Keratinocyte (primary cell): ENCODE measurements at regions not wholly inside any gene's neighbourhood (a gene's known extent, or its start where the extent isn't known, plus 50 kb on each side); places are given as distances from the start of the nearest gene placed in this dataset.

Experiments
- DNase-seq: peaks from one replicate; pipeline ENCODE4 v3.0.0-alpha.2; 2011; ENCODE audit warnings: low read depth, missing footprints, low spot score
- FAIRE-seq: peaks from 2 replicates; lab custom pipeline; 2011; peaks lifted over from hg19 to GRCh38; lab: Jason Lieb, UNC
- H2AFZ ChIP-seq: 2 replicates; pipeline ENCODE4 v1.6.0; 2012; ENCODE audit warnings: low read length, control low read depth, inconsistent platforms; ENCODE audit not compliant: control insufficient read depth
- H3K27ac ChIP-seq: 2 replicates; pipeline ENCODE4 v1.5.1; 2011; ENCODE audit warnings: low read length; ENCODE audit not compliant: control insufficient read depth, insufficient read depth
- H3K27me3 ChIP-seq: 3 replicates; pipeline ENCODE4 v1.6.0; 2011; ENCODE audit warnings: low read length; ENCODE audit not compliant: control insufficient read depth, insufficient read depth; ENCODE audit errors: extremely low read depth
- H3K36me3 ChIP-seq, 2 experiments: 2 replicates in 1 of 2; 3 replicates in 1 of 2; pipeline ENCODE4 v1.5.1; 2011; ENCODE audit warnings: low read length in 2 of 2, mild to moderate bottlenecking in 1 of 2; ENCODE audit not compliant: control insufficient read depth in 2 of 2, insufficient read depth in 2 of 2; ENCODE audit errors: extremely low read depth in 1 of 2
- H3K4me1 ChIP-seq: 3 replicates; pipeline ENCODE4 v1.5.1; 2011; ENCODE audit warnings: low read length; ENCODE audit not compliant: control insufficient read depth, insufficient read depth; ENCODE audit errors: extremely low read depth
- H3K4me2 ChIP-seq: 3 replicates; pipeline ENCODE4 v1.6.0; 2011; ENCODE audit warnings: low read depth, low read length; ENCODE audit not compliant: control insufficient read depth, insufficient read depth; ENCODE audit errors: extremely low read depth
- H3K4me3 ChIP-seq, 3 experiments: fragments of 200-600 bp in 1 of 3; sonication (generic) in 1 of 3; 2 replicates in 2 of 3; 3 replicates in 1 of 3; pipeline ENCODE4 v1.5.1; 2011 to 2016; ENCODE audit warnings: low read length in 3 of 3, mild to moderate bottlenecking in 3 of 3, control low read depth in 2 of 3, inconsistent platforms in 1 of 3, low read depth in 1 of 3, mixed read lengths in 1 of 3, mixed run types in 1 of 3, moderate library complexity in 1 of 3; ENCODE audit not compliant: control insufficient read depth in 2 of 3, insufficient read depth in 2 of 3; ENCODE audit errors: extremely low read depth in 1 of 3
- H3K79me2 ChIP-seq: 2 replicates; pipeline ENCODE4 v1.6.0; 2012; ENCODE audit warnings: low read length; ENCODE audit not compliant: control insufficient read depth, insufficient read depth
- H3K9ac ChIP-seq: 3 replicates; pipeline ENCODE4 v1.6.0; 2011; ENCODE audit warnings: low read length; ENCODE audit not compliant: control insufficient read depth, insufficient read depth; ENCODE audit errors: extremely low read depth
- H3K9me1 ChIP-seq: 3 replicates; pipeline ENCODE4 v1.6.0; 2011; ENCODE audit warnings: low read length; ENCODE audit not compliant: control insufficient read depth, insufficient read depth; ENCODE audit errors: extremely low read depth
- H3K9me3 ChIP-seq: 2 replicates; pipeline ENCODE4 v1.5.1; 2012; ENCODE audit warnings: low read depth, low read length; ENCODE audit not compliant: control insufficient read depth
- H4K20me1 ChIP-seq: 3 replicates; pipeline ENCODE4 v1.6.0; 2011; ENCODE audit warnings: low read length; ENCODE audit not compliant: control insufficient read depth, insufficient read depth; ENCODE audit errors: extremely low read depth
- CTCF ChIP-seq, 3 experiments: IDR thresholded peaks in 1 of 3; conservative IDR thresholded peaks in 1 of 3; optimal IDR thresholded peaks in 1 of 3; 2 replicates in 2 of 3; 3 replicates in 1 of 3; pipeline versions ENCODE3 to v1.5.1; 2011; ENCODE audit warnings: low read length in 3 of 3, mild to moderate bottlenecking in 3 of 3, moderate library complexity in 2 of 3, control low read depth in 1 of 3, inconsistent platforms in 1 of 3; ENCODE audit not compliant: insufficient read depth in 2 of 3; ENCODE audit errors: extremely low read depth in 1 of 3
- EZH2 ChIP-seq: IDR thresholded peaks from one replicate; pipeline ENCODE4 v1.6.1; 2012; ENCODE audit warnings: inconsistent platforms, mild to moderate bottlenecking, low read length, moderate library complexity
- dilution Hi-C: fragments of 300-500 bp; cut with MboI; formaldehyde crosslinking; loops from one replicate; pipeline ENCODE4 v1.7.0; 2020; ENCODE audit warnings: low sequenced_read_pairs; ENCODE audit not compliant: extremely low pct_ligation_motif_present

GRCh38 chr5:108461628-108462367, 79.9 kb upstream of the FBXL17 start:
- Histone ChIP-seq H3K36me3 (no peaks in the 10 kb centered on the region), H3K27ac (no peak overlapping the region), H3K9me3 (no peaks in the 10 kb centered on the region), H3K4me1 (peaks cover 3% of the 10 kb centered on the region), H3K79me2 (no peaks in the 10 kb centered on the region), H2AFZ (no peak overlapping the region), H3K9me1 (no peaks in the 10 kb centered on the region), H3K27me3 (no peaks in the 10 kb centered on the region), H3K4me3 (no peak overlapping the region), H3K4me2 (no peak overlapping the region), H3K9ac (no peak overlapping the region), H4K20me1 (no peaks in the 10 kb centered on the region)
- FAIRE-seq (no peak), DNase-seq (no peak)
- TF ChIP-seq EZH2 (no peak), CTCF (optimal IDR thresholded peaks at IDR 0.05 in 1 of 3, IDR thresholded peaks at IDR 0.05 in 1 of 3, conservative IDR thresholded peaks at IDR 0.05 in 1 of 3; ENCODE audit: extremely low read depth in 1 of 3, insufficient read depth in 2 of 3, low read length in 3 of 3) (no peak)
- dilution Hi-C loops, result no loop called here

- dilution Hi-C loops, result no loop called here
- no peaks in the 10 kb centered on the region for H3K27me3 ChIP-seq
- H4K20me1 ChIP-seq, result no peaks in the 10 kb centered on the region
- H3K9ac ChIP-seq, result no peak overlapping the region
- H3K27ac ChIP-seq, result no peak overlapping the region
- H3K36me3 ChIP-seq, result no peaks in the 10 kb centered on the region
- no peak for FAIRE-seq
- H2AFZ ChIP-seq, result no peak overlapping the region
- no peaks in the 10 kb centered on the region for H3K9me3 ChIP-seq
- peaks cover 3% of the 10 kb centered on the region for H3K4me1 ChIP-seq
- H3K79me2 ChIP-seq, result no peaks in the 10 kb centered on the region
- DNase-seq, result no peak
- no peak for TF ChIP-seq CTCF (optimal IDR thresholded peaks at IDR 0.05 in 1 of 3, IDR thresholded peaks at IDR 0.05 in 1 of 3, conservative IDR thresholded peaks at IDR 0.05 in 1 of 3; ENCODE audit: extremely low read depth in 1 of 3, insufficient read depth in 2 of 3, low read length in 3 of 3)
- TF ChIP-seq EZH2, result no peak
- no peak overlapping the region for H3K4me2 ChIP-seq
- no peak overlapping the region for H3K4me3 ChIP-seq
- H3K9me1 ChIP-seq, result no peaks in the 10 kb centered on the region
Measured at GRCh38 chr5:108459769-108460168, 77.9 kb upstream of the FBXL17 start.
